Right lobe of liver (tissue), 4 donors: ENCODE measurements at regions not wholly inside any gene's neighbourhood (a gene's known extent, or its start where the extent isn't known, plus 50 kb on each side); places are given as distances from the start of the nearest gene placed in this dataset.

Experiments
- CTCF ChIP-seq, 4 donors: fragments of 200-600 bp in 3 of 4; fragments of 450-650 bp in 1 of 4; IDR thresholded peaks; one replicate each; pipeline versions ENCODE4 v1.5.1 to v1.8.0; 2016 to 2022; ENCODE audit warnings: antibody characterized with exemption in 4 of 4, mild to moderate bottlenecking in 2 of 4
- POLR2A ChIP-seq: fragments of 450-650 bp; IDR thresholded peaks from one replicate; pipeline ENCODE4 v1.6.1; 2017; ENCODE audit warnings: antibody characterized with exemption, mild to moderate bottlenecking
- donor health status: DM: no; HTN: no; CAD: no.
- donor health status: DM: no; HTN: no; CAD: no.
- donor health status: DM: no; HTN: yes; CAD: no.

GRCh38 chr15:88749699-88750098 lies 53.5 kb upstream of the ACAN start:
- TF ChIP-seq CTCF (IDR thresholded peaks at IDR 0.05) (no peak), POLR2A (no peak)
